Middle frontal gyrus (tissue), 1 donor: ENCODE measurements at regions not wholly inside any gene's neighbourhood (a gene's known extent, or its start where the extent isn't known, plus 50 kb on each side); places are given as distances from the start of the nearest gene placed in this dataset.
A peak's percentile ranks its signal among the peaks of the same experiment; 100 is the strongest.

ENCODE experiments used
- DNase-seq: peaks from one replicate; pipeline ENCODE4 v3.0.0-alpha.2; 2015; ENCODE audit warnings: low spot score; ENCODE audit errors: extremely low spot score

DNA sequence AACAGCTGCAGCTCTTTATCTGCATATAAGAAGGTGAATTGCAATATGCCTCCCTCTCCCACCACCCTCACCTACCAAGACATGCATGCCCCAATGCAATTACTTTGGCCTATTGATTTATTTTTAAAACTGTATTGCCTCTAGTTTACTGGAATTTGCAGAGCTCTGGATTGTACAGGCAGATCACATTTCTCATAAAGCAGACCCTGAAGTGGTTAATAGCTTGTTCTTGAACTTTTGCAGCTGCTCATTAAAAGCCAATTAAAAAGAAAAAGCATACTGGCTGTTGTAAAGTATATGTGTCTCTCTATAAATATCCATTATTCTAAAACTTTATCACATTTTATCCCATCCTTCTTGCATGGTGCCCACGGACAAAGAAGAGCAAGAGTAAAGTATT, 221.5 kb upstream of the TOPAZ1 start:
- no peak for DNase-seq

DNA sequence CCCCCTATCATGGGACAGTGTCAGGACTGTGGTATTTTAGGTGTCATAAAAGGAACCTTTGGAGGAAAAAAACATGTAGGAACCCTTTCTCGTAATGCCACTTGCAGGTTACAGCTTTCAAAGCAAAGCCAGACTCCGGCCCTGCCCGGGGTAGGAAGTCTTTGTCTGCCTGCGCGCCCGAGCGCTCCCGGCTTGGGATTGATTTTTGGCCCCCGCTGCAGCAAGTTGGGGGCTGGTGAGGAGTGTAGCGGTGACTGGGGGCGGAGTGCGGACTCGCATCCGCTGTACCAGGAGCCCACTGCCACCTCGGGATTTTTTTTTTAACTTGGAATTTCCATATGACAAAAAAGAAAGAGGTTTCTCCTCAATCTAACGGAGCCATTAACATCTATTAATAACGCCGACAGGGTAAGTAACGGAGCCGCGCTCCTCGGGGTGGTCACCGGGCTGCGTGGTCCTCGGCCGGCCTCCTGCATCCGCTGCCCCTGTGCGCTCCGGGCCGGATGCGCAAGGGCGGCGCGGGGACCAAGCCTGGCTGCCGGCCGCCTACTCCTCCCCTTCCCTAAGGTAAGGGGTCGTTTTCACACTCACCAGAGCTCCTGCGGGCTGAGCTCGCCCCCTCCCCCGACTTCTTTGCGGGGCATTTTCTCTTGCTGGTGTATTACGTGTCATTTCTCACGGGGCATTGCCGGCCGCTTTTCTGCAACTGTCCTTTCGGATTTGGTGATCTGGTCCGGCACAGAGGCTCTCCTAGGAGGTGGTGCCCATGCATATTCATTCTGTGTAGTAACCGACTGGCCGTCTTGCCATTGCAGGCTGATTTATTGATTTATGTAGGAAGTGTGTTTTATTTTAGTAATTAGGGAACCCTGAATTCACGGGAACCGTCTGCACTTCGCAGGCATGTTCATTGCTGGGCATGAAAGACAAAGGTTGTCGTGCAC, 219.8 kb upstream of the TOPAZ1 start:
- no peak for DNase-seq

DNA sequence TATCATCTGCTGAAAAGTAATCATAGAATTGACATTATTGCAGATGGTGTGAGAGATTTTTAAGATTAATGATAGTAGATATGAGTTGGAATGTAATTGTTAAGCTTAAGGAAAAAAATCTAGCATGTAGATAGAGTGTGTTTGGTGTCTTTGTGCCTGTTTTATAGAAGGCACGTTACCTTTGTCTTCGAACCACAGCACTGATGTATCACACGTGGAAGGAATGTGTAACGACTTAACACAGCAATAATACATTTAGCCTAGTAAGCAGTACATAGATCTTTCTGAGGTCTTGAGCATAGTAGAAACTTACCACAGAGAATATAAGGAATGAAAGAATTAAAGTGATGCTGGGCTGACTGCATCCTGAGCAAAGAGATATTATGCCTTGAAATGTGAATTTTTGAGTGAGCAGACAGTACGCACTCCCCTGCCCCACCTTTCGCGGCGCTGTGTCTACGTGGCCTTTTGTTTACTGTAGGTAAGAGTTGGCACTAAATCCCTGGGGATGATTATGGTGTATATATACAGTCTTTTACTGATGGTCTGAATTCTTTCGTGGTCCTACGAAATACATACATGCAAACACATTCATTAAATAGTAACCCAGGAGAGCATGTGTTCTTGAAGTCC, 217.6 kb upstream of the TOPAZ1 start:
- DNase-seq, result no peak

DNA sequence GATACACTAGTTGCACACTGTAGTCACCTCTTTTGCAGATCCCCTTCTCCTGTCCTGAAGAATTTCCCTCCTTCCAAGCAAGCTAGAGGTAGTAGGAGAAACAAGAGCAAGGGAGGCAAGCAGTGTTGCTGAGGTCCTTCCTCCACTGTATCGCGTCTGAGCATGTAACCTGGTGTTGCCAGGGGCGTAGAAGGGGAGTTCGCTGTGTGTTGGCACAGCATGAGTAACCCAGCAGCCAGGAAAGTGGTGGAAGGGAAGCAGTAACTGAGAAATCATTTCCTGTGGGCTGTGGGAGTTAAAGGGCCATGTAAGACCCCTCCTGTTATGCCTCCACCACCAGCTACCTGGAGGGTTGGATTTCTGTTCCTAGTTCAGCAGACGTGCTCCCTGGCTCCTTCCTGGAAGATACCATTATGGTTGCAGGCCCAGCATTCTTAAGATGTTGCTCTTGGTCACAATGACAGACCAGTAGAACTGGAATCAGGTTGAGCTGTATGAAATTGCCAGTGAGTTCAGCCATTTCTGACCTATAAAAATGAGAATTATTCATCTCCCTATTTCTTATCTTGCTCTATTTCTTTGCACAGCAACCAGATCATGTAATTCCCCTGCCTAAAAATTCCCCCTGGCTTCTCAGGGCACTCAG, 215.3 kb upstream of the TOPAZ1 start:
- no peak for DNase-seq

GRCh38 chr3:44029100-44029499, 212.6 kb upstream of the TOPAZ1 start:
- no peak for DNase-seq

GRCh38 chr3:44030285-44030684, 211.4 kb upstream of the TOPAZ1 start:
- no peak for DNase-seq

DNA sequence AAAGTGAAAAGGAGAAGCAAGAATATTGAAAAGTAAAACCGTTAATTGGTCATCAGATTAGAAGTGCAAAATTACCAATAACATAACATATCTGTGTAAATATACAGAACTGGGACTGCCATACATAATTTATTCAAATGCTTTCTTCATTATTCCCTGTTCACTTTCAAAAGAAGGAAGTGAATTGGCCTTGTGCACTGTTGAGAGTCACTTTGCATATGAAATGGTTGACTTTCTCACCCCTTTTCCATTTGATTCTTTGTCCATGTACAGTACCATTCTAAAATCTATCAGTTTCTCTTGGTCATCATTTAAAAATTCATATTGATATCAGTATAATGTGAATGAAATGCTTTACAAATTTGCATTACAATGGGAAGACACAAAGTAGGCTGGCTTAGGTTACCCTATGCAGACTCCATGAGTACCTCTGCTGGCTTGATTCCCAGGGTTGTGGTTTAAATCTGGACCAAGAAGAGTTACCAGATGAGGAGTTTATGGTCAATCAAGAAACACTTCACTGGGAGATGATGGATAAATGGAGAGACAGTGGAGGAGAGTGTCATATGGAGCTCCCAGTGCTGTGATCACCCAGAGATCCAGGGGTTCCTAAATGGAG, 210.9 kb upstream of the TOPAZ1 start:
- no peak for DNase-seq

DNA sequence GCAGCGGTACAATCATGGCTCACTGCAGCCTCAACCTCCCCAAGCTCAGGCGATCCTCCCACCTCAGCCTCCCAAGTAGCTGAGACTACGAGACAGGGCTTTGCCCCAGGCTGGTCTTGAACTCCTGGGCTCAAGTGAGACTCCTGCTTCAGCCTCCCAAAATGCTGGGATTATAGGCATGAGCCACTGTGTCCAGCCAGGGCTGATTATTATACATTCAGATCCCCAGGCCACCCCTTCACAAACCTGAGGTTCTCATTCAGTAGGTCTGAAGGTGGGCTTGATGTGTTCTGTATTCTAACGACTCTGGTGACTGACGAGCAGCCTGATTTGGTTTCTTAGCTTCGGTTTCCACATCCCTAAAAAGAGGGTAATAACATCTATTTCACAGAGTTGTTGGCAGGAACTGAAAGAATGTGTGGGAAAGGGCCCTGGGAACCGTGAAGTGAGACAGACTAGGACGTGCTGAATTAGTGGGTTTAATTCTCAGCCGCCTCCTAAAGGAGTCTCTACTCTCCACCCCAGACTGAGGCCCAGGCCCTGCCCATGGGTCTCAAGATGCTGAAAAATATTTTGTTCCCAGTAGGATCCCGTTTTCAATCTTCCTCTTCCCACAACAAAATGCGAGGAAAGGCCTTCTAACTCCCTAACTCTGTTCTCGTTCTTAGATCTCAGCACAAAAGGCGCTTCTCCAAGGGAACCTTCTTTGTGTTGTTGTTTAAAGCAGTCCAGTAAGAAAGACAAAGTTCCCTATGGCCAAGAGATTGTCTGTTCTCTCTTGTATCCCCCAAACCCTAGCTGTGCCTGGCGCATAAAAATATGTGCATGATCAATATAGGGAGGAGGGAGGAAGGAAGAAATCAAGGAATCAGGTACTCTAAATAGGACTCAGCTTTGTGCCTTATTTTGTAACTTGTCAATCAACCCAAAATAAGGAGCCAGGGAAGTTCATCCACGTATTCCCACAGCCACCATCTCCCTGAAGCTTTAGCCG, 210.0 kb upstream of the TOPAZ1 start:
- no peak for DNase-seq

DNA sequence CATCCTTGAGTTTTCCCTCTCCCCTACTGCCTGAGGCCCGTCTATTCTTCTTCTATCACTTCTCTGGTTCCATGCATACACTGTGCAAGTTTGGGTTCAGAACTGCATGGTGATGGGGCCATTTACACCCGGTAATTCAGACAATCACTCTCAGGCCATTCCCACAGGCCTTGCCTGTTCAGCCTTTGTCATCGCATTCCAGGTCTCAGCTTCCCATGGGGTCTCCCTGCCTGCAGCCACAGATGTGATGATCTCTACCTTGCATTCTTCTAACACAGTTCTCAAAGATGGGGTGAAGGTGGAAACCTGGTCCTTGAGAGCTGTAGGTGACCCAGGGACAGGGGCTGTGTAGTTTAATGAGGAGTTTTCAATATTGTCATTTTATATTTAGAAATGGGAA, 209.2 kb upstream of the TOPAZ1 start:
- DNase-seq, result no peak

GRCh38 chr3:44033123-44033522, 208.6 kb upstream of the TOPAZ1 start:
- no peak for DNase-seq

DNA sequence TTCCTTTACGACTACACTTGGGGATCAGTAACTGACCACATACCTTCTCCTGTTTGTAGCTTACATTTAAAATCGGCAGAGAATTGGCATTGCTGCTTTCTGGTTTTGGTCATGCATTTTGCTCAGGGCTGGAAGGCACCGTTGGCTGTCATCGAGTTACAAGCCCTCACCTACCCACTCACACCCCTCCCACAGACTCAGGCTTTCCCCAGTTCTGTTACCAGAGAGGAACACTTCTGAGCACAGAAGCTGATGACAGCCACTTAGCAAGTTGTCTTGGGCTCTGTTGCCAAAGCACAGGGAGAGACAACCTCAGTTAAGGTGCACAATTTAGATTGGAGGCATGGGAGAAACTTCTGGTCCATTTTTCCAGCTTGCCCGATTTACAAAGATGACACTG, 204.8 kb upstream of the TOPAZ1 start:
- peak; percentile 20 for DNase-seq

GRCh38 chr3:44039006-44039405, 202.7 kb upstream of the TOPAZ1 start:
- DNase-seq, result no peak

- no peak for DNase-seq
Measured at GRCh38 chr3:44041726-44042125, 200.0 kb upstream of the TOPAZ1 start.

GRCh38 chr3:44042772-44043171, 198.9 kb upstream of the TOPAZ1 start:
- no peak for DNase-seq

- DNase-seq, result no peak
Measured at GRCh38 chr3:44045476-44046275, 196.0 kb upstream of the TOPAZ1 start.

DNA sequence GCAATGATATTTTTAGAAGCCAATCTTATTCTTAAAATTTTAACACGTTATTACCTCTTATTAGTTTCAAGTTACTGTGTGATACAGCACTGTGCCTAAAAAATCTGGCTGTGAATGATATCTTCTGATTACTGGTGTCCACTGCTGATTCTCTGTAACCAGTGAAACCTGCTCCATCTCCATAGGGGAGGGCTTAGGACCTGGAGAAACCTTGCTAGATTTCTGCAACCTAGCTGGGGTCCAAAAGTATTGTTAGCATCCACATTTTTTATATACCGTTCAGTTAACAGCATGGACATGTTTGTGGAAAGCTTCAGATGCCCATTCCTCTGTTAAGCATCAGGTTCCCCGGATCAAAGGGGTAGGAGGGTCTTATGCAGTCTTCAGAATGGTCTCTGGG, 193.9 kb upstream of the TOPAZ1 start:
- no peak for DNase-seq

DNA sequence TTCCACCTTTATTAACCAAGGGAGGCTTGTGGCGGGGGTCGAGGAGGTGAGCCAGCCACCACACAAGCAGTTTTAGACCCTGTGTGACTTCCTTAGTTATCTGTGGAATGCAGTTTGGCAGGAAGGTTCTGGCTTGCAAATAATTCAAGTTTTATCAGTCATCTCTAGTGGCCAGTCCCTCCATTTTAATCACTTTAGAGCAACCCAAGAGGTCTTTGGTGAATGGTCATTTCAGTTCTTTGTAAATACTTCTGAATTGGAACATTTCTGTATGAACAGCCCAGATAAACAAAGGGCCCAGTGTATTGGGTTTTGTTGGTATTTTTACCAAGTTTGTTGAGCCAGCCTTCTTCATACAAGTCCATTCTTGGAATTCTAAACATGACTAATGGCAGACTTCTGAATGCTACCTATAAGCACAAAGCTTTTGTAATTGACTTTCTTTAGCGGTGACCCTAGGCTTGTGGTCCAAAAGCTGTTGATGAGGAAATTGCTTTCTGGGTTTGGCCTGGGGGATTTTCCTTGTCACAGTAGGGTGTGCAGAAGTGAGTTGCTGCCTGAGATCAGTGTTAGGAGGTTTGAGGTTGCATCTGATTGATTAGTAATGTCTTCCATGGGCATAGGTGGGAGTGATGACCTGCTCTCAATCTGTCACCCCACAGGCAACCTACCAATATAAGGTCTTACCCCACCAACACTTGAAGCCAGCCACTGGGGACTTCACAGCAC, 193.3 kb upstream of the TOPAZ1 start:
- no peak for DNase-seq

DNA sequence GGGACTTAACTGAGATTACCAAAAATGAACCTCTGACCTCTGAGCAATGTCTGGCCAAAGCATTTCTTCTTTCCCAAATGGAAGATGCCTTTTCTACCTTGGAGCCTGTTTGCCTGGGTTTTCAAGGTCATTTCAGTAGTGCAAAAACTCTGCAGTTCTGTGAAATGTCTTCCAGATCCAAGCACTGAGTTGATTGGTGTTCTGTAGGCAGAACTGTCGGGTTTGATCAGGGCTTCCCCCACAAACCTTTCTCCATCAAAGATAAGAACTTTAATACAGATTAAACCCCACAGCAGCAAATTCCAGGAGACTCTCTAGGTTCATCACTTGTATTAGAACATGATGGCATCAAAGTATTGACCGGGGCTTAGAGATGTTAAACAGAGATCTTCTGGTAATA, 192.7 kb upstream of the TOPAZ1 start:
- DNase-seq, result no peak

- DNase-seq, result no peak
Measured at GRCh38 chr3:44050101-44050500, 191.6 kb upstream of the TOPAZ1 start.
